GM12874 (cell line): ENCODE measurements at regions not wholly inside any gene's neighbourhood (a gene's known extent, or its start where the extent isn't known, plus 50 kb on each side); places are given as distances from the start of the nearest gene placed in this dataset.
A peak's percentile ranks its signal among the peaks of the same experiment; 100 is the strongest.

Experiments
- CTCF ChIP-seq: IDR thresholded peaks from 2 replicates; pipeline ENCODE4 v1.5.1; 2011; ENCODE audit warnings: low read depth, mild to moderate bottlenecking, control low read depth, low read length, moderate library complexity; ENCODE audit not compliant: insufficient read depth

GRCh38 chr5:168104811-168105481, 186.5 kb upstream of the WWC1 start:
- TF ChIP-seq CTCF, result no peak

GRCh38 chr5:168106008-168106761, 185.3 kb upstream of the WWC1 start:
- no peak for TF ChIP-seq CTCF

- no peak for TF ChIP-seq CTCF
Observed at GRCh38 chr5:168109441-168109840, 182.0 kb upstream of the WWC1 start.

GRCh38 chr5:168110384-168110783, 181.1 kb upstream of the WWC1 start:
- TF ChIP-seq CTCF, result no peak

- TF ChIP-seq CTCF, result no peak
Observed at GRCh38 chr5:168110870-168111832, 180.3 kb upstream of the WWC1 start.

GRCh38 chr5:168114444-168115017, 176.9 kb upstream of the WWC1 start:
- peak; percentile 78 for TF ChIP-seq CTCF

GRCh38 chr5:168117469-168117868, 174.0 kb upstream of the WWC1 start:
- no peak for TF ChIP-seq CTCF
